A673 (cell line): ENCODE measurements at regions not wholly inside any gene's neighbourhood (a gene's known extent, or its start where the extent isn't known, plus 50 kb on each side); places are given as distances from the start of the nearest gene placed in this dataset.

Experiments used
- BruUV-seq: library from RNA; stranded (reverse); fragments of 400-500 nt; replicated peaks from 2 replicates; lab custom pipeline; 2021; lab: Mats Ljungman, UMichigan
- CTCF ChIA-PET: fragments of 300-600 bp; sonication (Branson Sonifier 250); formaldehyde crosslinking; loops from one replicate; lab custom pipeline; 2022; ENCODE audit warnings: antibody characterized with exemption; lab: Charles Lee
- POLR2A ChIA-PET: fragments of 300-600 bp; sonication (Branson Sonifier 250); formaldehyde crosslinking; loops from one replicate; lab custom pipeline; 2022; ENCODE audit warnings: antibody characterized with exemption; ENCODE audit not compliant: low non-redundant PET; lab: Charles Lee
- DNase-seq: peaks from one replicate; pipeline ENCODE4 v3.0.0-alpha.2; 2015; ENCODE audit warnings: low spot score
- H3K27ac ChIP-seq: fragments of 200-600 bp; sonication (generic); 2 replicates; pipeline ENCODE4 v1.5.1; 2016; ENCODE audit warnings: mixed run types, low read depth, mild to moderate bottlenecking, mixed read lengths, antibody characterized with exemption, low read length; ENCODE audit not compliant: poor library complexity, severe bottlenecking
- H3K27me3 ChIP-seq: fragments of 200-600 bp; sonication (generic); replicated peaks from 2 replicates; pipeline ENCODE4 v1.6.1; 2017; ENCODE audit warnings: mixed run types, low read depth, mild to moderate bottlenecking, mixed read lengths, antibody characterized with exemption, low read length; ENCODE audit not compliant: insufficient read depth, poor library complexity
- H3K36me3 ChIP-seq: fragments of 200-600 bp; sonication (generic); 2 replicates; pipeline ENCODE4 v1.6.1; 2016; ENCODE audit warnings: mixed run types, mild to moderate bottlenecking, mixed read lengths, antibody characterized with exemption, low read length; ENCODE audit not compliant: insufficient read depth, poor library complexity, severe bottlenecking
- H3K4me1 ChIP-seq: fragments of 200-600 bp; sonication (generic); 2 replicates; pipeline ENCODE4 v1.6.1; 2017; ENCODE audit warnings: mixed run types, mild to moderate bottlenecking, mixed read lengths, antibody characterized with exemption, low read length; ENCODE audit not compliant: insufficient read depth, poor library complexity, severe bottlenecking
- H3K4me3 ChIP-seq: fragments of 200-600 bp; sonication (generic); 2 replicates; pipeline ENCODE4 v1.5.1; 2016; ENCODE audit warnings: low read depth, mixed run types, mild to moderate bottlenecking, mixed read lengths, low read length; ENCODE audit not compliant: poor library complexity, severe bottlenecking
- H3K9me3 ChIP-seq: fragments of 200-600 bp; sonication (generic); 2 replicates; pipeline ENCODE4 v1.6.1; 2016; ENCODE audit warnings: mixed run types, low read depth, mild to moderate bottlenecking, mixed read lengths, antibody characterized with exemption, low read length; ENCODE audit not compliant: poor library complexity, severe bottlenecking
- CTCF ChIP-seq: fragments of 300-800, 200-600 bp; sonication (generic); conservative IDR thresholded peaks from 2 replicates; pipeline ENCODE4 v1.5.1; 2017; ENCODE audit warnings: low read depth, mild to moderate bottlenecking, antibody characterized with exemption, low read length, moderate library complexity, mixed read lengths
- EZH2 ChIP-seq: fragments of 200-600 bp; sonication (generic); IDR thresholded peaks from 2 replicates; pipeline ENCODE4 v1.6.1; 2017; ENCODE audit warnings: borderline replicate concordance, low read depth, mild to moderate bottlenecking, mixed read lengths, antibody characterized with exemption, low read length; ENCODE audit not compliant: poor library complexity, severe bottlenecking
- intact Hi-C: fragments of 100-400 bp; cut with micrococcal nuclease; formaldehyde crosslinking; loops from one replicate; pipeline ENCODE4 v1.10.0; 2022; ENCODE audit not compliant: unreplicated experiment

- Histone ChIP-seq H3K27ac (no peak overlapping the region), H3K36me3 (no peaks in the 10 kb centered on the region), H3K9me3 (peaks cover 32% of the 10 kb centered on the region), H3K4me3 (no peak overlapping the region), H3K27me3 (no peaks in the 10 kb centered on the region), H3K4me1 (no peaks in the 10 kb centered on the region)
- TF ChIP-seq CTCF (no peak), EZH2 (no peak)
- no peak for DNase-seq
- ChIA-PET POLR2A (no interaction called here), CTCF (no interaction called here)
- intact Hi-C loops: no loop called here
- BruUV-seq: no TSS peak
Measured at GRCh38 chr5:8316608-8317280, 447.8 kb downstream of the MTRR start.

- H3K36me3 ChIP-seq: no peaks in the 10 kb centered on the region
- no peak for DNase-seq
- no peaks in the 10 kb centered on the region for H3K27me3 ChIP-seq
- H3K27ac ChIP-seq: no peak overlapping the region
- no TSS peak for BruUV-seq
- H3K9me3 ChIP-seq: peaks cover 32% of the 10 kb centered on the region
- no peaks in the 10 kb centered on the region for H3K4me1 ChIP-seq
- ChIA-PET CTCF (no interaction called here), POLR2A (no interaction called here)
- TF ChIP-seq CTCF (no peak), EZH2 (no peak)
- intact Hi-C loops: no loop called here
- no peak overlapping the region for H3K4me3 ChIP-seq
Measured at GRCh38 chr5:8317335-8317734, 448.4 kb downstream of the MTRR start.

- H3K4me1 ChIP-seq: no peaks in the 10 kb centered on the region
- ChIA-PET CTCF (no interaction called here), POLR2A (no interaction called here)
- no peaks in the 10 kb centered on the region for H3K36me3 ChIP-seq
- H3K4me3 ChIP-seq: no peak overlapping the region
- BruUV-seq: no TSS peak
- intact Hi-C loops: no loop called here
- H3K9me3 ChIP-seq: peaks cover 37% of the 10 kb centered on the region
- no peak overlapping the region for H3K27ac ChIP-seq
- H3K27me3 ChIP-seq: no peaks in the 10 kb centered on the region
- no peak for DNase-seq
- TF ChIP-seq CTCF (no peak), EZH2 (no peak)
Measured at GRCh38 chr5:8320244-8320643, 451.3 kb downstream of the MTRR start.
